Activated effector memory CD4-positive, alpha-beta T cell treated with Interleukin-2 at 50 U/mL for 16 hours (primary cell): ENCODE measurements at regions not wholly inside any gene's neighbourhood (a gene's known extent, or its start where the extent isn't known, plus 50 kb on each side); places are given as distances from the start of the nearest gene placed in this dataset.
"Not testable (repeated sequence)": the region's sequence is repeated elsewhere in the genome, so short reads cannot be mapped to it uniquely, and the experiment has no call there.

ENCODE experiments used
- DNase-seq: peaks from one replicate; pipeline ENCODE4 v3.0.0-alpha.2; 2020

DNA sequence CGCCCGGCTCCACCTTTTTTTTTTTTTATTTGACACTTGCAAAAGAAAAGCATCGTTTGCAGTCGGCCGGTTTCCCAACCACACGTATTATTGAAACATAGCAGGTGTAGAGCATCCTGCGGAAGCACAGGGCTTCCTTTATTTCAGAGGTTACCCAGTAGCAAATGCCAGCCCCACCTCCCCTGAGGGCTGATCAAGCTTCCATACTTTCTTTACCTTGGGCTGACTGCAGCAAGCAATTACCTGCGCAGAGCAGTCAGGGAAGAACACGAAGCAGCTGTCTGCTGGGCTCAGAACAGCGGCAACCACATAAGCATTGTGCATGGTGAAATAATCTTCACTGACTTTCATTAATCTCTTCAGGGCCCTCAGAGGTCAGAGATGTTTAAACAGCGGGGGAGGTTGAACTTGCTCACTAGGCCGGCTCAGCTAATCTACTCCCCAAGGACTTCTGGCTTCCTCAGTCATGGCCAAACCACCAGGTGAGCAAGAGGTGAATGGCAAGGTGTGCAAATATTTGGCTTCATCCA, 784.7 kb upstream of the AUTS2 start:
- DNase-seq = no peak

DNA sequence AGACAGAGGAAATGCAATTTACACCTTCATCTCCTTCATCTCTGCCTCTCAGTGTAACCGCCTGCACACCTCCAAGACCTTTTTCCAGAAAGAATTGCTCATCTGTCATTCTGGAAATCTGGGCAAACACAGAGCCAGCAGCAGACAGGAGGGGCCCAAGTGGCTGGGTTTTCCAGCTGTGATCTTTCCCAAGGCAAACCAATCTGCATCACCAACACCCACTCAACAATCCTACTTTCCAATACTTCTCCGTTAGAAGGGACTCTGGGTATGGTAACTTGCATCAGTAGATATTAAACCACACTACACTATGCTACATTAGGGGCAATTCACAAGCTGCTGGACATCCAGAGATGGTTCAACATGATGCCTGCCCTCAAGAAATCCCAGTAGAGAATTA, 781.8 kb upstream of the AUTS2 start:
- no peak for DNase-seq

DNA sequence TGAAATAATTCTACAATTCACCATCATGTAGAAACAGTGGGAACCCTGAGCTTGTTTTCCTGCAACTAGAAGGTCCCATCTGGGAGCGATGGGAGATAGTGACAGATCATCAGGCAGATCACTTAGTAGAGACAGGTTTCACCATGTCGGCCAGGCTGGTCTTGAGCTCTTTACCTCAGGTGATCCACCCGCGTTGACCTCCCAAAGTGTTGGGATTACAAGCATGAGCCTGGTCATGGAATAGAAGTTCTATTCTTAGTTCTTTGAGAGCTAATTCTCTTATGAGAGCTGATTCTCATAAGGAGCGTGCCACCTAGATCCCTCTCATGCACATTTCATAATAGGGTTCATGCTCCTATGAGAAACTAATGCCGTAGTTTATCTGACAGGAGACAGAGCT, 778.0 kb upstream of the AUTS2 start:
- DNase-seq = no peak

DNA sequence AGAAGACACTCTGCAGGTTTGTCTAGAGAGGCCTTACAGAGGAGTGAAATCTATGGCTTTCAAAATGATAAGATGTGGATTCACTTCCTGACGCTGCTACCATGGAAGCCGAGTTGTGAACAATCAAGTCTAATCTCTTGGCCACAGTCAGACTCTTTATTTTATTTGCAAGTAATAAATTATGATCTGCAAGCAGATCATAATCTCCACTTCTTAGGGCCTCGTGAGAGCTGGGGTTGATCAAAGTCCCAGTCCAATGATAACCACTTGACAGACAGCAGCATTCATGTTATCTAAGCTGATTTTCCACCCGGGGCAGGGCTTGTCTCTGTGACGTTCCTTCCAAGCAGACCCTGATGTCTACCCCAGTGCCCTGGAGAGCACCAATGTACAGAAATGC, 776.4 kb upstream of the AUTS2 start:
- no peak for DNase-seq

DNA sequence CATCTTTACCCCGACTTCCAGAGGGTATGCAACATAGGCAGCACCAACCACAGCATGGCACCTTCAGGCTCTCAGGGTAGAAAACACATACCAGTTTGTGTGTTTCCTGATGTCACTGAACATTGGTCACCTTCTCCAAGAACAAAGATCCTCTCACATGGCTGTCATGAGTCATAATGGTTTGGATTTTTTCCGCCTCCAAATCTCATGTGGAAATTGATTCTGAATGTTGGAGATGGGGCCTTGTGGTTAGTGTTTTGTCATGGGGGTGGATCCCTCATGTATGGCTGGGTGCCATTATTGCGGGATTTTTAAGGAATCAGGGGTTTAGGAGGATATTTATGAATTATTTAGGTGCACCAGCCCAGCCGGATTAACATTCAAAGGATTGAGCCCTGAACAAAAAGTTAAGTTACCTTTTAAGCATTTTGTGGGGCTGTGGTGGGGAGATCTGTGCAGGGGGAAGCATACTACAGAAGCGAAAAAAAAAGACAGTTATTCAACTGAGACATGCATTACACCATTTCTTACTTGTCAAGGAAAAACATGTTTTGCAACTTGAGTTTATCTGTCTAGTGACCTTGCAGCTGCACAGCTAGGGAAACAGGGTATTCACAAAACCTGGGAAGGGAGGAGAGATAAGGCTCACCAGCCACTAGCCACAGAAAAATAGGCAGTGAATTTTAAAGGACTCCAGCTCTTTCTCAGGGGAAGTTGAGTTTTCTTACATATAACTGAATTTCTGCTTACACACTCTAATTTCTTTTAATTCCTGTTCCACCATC, 774.1 kb upstream of the AUTS2 start:
- no peak for DNase-seq

DNA sequence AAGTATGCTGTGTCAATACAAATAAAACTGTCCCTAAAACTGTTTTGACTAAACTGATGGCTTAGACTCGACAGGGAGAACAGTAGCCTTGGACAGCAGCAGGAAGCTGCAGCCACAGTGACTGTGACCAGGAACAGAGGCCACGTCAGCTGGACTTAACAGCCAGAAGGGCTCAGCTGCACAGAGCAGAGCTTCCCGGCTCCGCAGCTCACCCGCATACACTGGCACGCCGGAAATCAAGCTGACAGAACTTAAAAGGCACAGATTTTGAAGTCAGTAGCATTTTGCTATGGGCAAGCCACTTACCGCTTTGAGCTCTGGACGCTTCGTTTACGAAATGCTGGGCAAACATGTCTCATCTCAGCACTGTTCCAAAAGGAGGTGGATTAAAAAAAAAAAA, 769.7 kb upstream of the AUTS2 start:
- DNase-seq = no peak

DNA sequence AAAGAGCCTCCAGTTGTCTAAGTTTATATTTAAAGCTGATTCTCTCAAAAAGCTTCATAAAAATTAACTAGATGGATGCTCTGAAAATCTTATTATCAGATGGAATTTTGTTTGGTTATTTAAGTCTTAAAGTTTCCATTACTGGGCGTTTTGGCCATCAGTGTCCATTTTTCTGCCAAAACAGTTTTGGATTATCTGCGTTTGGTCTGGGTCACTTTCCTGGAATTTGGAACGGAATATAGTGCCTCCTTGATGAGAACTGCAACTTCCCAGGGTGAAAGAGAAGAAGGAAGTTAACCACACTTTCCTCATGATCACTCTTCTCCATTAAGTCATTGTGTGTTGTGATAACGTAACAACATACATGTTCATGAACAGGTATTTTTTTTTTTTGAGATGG, 764.9 kb upstream of the AUTS2 start:
- DNase-seq = no peak

DNA sequence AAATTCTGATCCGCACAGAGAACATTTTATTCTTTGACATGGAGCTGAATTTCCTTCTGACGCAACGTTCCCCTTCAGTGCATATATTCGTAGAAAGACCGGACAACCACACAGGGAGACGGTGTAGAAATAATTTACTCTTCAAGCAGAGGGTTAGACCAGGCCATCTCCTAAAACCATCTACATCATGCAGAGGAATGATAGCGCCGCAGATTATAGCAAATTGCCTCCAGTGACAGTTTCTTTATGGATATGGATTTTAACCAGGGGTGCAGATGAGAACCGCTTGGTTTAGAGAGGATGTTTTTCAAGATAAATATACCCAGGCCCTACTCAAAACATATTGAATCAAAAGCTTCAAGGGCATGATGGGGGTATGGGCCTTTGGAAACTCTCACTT, 759.3 kb upstream of the AUTS2 start:
- no peak for DNase-seq

DNA sequence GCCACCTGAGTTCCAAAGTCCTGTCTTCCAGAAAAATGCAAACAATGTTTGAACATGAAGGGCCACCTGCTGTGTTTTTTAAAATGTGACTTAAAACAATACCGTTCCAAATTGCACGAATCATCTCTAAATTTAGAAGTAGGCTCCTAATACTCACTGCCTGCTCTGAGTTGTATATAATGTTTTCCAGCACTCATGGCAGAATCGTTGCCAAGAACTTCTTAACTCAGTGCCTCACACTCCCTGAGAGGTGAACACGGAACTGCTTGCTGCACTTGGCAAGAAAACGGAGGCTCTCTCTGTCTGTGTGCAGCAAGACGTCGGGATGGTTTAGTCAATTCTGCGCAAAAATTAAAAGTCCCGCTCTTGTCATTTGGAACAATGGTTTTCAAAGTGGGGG, 757.3 kb upstream of the AUTS2 start:
- DNase-seq = no peak

DNA sequence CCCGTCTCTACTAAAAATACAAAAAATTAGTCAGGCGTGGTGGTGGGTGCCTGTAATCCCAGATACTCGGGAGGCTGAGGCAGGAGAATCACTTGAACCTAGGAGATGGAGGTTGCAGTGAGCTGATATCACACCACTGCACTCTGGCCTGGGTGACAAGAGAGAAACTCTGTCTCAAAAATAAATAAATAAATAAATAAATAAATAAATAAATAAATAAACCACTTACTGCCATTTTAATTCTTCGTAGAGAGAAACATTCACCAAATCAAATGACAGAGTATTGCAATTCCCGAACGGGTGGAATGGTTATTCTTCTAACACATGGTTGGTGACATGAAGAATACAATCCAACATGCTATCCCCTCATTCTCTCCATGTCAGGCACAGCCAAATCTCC, 754.3 kb upstream of the AUTS2 start:
- not testable (repeated sequence) for DNase-seq

DNA sequence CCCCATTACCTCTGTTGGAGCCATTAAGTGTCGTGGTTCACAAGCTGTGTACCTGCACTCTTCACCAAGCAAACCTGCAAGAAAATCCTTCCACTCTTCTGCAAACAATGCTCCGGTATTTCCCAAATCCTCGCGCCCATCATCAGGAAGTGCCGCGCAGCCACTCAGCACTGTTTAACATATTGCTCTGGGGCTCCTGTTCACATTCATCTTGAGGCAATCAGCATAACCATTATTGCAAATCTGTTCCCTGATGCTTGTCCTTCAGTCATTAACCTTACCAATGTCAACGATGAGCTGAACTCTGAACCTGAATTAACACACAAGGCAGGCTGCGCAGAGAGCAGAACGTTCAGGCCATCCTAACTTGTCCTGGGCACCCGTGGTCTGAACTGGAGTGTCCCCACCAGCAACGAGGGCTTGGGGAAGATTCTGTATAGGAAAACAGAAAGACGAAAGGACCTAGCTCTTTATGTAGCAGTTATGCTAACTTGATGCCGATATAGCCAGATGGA, 751.4 kb upstream of the AUTS2 start:
- DNase-seq = no peak

DNA sequence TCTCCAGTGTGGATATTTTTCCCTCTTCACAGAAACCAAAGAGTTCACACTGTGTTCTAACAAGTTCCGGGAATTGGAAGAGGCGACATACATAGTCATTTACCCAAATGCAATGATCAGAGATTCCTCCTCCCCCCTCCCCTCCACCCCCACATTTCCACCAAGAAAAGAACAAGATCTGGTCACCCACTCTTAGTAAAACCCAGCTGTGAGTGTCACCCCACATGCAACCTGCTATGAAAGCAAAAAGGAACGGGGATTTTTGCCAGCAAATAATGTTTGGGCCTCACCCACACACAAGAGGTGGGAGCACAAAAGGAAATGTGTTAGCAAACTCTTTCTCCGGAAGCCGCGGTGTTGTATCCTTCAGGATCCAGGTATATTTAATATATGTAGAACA, 745.0 kb upstream of the AUTS2 start:
- no peak for DNase-seq

DNA sequence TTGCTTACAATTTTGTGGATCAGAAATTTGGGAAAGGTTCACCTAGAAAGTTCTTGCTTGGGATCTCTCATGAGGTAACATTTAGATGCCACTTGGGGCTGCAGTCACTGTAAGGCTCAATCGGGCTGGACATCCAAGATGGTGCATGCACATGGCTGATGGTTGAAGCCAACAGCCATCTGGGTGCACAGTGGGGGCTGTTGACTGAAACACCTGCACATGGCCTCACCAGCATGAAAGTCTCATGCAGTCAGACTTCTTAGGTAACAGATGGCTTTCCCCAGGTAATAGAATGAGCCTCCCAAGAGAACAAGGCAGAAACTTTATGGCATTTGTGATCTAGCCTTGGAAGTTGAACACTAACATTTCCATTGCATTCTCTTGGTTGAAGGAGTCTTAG, 740.7 kb upstream of the AUTS2 start:
- no peak for DNase-seq

DNA sequence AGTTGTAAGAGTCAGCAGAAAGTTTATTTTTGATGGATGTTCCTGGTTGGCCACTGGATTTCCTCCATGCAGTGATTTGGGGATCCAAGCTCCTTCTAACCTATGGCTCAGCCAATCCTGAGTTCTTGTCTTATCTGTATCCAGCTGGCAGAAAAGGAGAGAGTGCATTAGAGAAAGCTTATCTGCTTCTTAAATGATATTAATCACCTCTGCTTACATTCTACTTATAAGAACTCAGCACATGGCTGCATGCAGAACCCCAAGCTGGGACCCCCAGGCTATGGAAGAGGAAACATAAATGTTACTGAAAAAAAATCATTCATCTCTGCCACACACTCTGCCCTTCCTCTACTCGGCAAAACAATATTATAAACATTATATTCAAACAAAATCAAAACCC, 739.8 kb upstream of the AUTS2 start:
- no peak for DNase-seq

DNA sequence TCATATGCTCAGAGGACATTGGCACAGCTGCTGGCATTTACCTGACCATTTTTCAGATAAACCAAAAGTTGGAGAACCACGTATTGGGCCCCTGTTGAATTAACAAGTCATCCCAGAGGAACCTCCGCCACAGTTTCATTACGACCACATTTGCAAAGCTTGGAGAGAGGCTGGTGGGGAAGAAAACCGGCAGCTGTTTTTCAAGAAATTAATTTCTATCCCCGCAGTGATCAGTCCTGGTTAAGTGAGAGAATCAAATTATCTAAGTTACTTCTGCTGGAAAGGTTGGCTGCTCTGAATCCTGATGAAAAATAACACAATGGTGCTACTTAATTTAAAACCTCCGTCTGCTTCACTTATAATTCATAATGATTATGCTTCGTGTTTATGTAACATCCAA, 737.1 kb upstream of the AUTS2 start:
- DNase-seq = no peak

DNA sequence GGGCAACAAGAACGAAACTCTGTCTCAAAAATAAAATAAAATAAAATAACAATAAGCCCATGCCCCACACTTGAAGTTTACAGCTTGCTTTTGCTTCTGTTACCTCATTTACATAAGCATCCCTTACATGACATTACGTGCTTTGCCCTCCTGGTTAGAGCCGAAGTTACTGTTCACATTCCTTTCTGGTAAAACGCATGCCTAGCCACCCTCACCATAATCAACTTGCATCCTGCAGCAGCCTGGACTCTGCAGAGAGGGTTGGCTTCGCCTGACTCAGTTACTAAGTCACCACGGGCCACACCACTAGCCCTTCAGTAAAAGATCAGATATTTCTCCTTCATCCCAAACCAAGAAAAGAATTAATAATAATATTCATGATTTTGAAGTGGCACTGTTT, 736.0 kb upstream of the AUTS2 start:
- no peak for DNase-seq

DNA sequence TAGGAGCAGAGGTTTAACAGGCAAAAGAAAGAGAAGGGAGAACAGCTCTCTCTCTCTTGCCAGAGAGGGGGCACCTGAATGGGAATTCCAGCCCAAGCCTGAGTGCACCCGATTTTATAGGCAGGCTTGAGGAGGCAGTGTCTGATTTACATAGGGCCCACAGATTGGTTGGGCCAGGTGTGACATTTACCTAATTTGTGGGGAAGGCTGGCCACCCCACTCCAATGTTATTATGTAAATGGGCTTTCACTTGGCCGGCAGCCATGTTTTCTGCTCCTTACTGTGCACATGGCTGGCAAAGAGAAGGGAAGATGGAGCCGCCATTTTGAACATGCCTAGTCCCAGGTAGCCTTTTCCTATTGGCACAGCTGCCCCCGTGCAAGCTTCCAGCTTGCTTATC, 735.5 kb upstream of the AUTS2 start:
- DNase-seq = no peak

DNA sequence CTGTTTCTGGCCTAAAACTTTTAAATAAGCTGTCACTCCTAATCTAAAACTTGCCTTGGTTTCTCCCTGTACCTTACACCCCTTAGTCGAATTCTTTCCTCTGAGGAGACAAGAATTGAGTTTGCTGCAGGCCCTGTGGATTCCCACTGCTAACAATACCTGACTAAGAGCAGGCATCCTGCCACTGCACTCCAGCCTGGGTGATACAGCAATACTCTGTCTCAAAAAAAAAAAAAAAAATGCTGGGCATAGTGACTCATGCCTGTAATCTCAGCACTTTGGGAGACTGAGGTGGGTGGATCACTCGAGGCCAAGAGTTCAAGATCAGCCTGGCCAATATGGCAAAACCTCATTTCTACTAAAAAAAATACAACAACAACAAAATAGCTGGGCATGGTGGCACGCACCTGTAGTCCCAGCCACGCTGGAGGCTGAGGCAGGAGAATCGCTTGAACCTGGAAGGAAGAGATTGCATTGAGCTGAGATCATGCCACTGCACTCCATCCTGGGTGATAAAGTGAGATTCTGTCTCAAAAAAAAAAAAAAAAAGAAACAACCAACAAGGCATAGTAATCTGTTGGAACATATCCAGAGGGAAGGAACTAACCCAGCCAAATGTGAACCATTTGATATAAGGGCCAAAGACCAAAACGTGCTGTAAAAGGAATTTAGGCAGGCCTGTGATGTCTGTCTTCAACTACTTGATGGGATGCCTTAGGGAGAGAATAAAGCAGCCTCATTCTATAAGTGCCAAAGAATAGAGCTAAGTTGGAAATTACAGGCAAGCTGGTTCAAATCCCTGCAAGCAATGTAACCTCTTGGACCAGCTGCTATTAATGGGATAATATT, 732.7 kb upstream of the AUTS2 start:
- no peak for DNase-seq

DNA sequence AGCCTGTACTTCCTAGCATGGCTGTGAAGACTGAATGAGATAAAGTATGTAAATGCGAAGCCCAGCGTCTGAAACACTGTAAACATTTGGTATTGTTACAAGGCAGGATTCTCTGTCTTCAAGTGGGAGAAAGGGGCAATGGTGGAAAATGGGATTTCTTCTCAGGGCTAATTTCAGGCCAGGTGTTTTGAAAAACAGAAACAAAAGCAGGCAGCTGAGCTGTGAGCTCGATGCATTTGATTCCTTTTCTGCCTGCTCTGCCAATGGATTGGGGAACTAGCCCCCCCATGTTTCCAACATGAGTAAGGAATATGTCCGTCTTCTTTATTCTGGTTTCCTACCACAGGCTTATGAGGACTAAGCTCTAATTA, 732.1 kb upstream of the AUTS2 start:
- no peak for DNase-seq

DNA sequence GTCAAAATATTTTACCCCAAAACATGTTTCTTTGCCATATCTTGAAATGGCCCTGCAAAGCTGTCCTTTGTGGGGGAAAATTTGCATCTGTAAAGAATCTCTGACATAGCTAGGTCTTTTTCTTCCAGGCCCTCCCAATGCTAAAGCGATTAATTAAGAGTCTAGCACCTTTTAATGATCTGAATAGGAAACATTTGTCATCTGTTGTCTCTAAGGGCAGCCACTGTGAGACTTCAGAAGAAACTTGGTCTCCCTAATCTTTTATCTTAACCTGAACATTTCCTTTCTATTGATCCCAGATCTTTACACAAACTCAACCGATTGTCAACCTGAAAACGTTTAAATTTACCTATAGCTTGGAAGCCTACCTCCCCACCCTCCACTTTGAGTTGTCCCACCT, 731.6 kb upstream of the AUTS2 start:
- DNase-seq = not testable (repeated sequence)

DNA sequence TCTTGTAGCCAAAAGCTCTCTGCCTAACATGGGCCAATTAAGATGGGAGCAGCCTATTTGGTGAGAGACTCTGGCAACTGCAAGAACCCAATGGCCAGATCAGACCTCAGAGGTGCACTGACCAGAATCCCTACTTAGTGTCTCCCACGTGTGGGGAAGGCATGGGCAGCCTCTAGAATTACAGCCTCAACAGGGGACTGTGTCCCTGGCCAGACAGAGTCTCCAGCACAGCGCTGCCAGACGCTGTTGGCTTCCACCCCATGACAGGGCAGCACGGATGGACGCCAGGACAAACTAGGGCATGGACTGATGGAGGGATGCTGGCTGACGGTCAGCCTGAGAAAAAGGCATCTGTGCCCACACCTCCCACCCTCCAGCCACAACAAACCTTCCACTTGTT, 729.3 kb upstream of the AUTS2 start:
- no peak for DNase-seq

DNA sequence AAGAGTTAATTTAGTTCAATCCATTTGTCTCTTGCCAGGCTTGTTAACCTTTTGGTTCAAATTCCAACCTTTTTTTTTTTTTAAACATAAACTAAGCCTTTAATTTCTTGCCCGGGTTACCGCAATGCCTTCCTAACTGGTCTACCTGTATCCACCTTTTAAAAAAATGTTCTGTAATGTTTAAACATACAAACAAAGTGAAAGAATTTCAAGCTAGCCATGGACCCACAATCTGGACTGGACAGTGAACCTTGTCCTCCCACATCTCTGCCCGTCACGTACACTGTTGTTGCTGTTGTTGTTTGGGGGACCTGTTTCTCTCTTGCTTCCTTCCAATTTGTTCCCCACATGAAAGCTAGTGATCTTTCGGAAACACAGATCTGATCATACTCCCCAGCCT, 724.7 kb upstream of the AUTS2 start:
- DNase-seq = no peak

DNA sequence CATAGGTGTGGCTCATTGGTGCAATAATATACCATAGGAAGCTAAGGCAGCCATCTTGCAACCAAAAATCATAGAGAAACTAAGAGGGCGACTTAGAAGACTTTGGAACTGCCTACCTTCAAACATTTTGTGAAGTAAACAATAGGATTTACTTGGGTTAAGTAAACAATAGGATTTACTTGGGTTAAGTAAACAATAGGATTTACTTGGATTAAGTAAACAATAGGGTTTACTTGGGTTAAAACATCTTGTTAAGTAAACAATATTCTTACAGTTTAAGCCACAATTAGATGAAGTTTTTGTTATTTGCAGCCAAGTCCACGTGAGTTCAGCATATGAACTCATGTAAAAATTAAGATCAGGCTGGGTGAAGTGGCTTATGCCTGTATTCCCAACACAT, 722.4 kb upstream of the AUTS2 start:
- no peak for DNase-seq

DNA sequence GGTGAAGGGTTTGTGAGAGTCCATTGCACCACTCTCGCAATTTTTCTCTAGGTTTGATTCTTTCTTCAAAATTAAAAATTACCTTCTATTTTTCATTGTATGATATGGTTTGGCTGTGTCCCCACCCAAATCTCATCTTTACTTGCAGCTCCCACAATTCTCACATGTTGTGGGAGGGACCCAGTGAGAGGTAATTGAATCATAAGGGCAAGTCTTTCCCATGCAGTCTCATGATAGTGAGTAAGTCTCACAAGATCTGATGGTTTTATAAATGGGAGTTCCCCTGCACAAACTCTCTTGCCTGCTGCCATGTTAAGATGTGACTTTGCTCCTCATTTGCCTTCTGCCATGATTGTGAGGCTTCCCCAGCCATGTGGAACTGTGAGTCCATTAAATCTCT, 711.2 kb upstream of the AUTS2 start:
- DNase-seq = not testable (repeated sequence)
